GM21390 (cell line): ENCODE measurements at regions not wholly inside any gene's neighbourhood (a gene's known extent, or its start where the extent isn't known, plus 50 kb on each side); places are given as distances from the start of the nearest gene placed in this dataset.
"Not testable (repeated sequence)": the region's sequence is repeated elsewhere in the genome, so short reads cannot be mapped to it uniquely, and the experiment has no call there.

Experiments used
- ATAC-seq: cut with Tn5 transposase; IDR thresholded peaks from one replicate; pipeline ENCODE4 v1.9.1; 2021; ENCODE audit not compliant: unreplicated experiment

GRCh38 chr4:14340321-14340720 lies 662.0 kb upstream of the CPEB2 start:
- no peak for ATAC-seq

DNA sequence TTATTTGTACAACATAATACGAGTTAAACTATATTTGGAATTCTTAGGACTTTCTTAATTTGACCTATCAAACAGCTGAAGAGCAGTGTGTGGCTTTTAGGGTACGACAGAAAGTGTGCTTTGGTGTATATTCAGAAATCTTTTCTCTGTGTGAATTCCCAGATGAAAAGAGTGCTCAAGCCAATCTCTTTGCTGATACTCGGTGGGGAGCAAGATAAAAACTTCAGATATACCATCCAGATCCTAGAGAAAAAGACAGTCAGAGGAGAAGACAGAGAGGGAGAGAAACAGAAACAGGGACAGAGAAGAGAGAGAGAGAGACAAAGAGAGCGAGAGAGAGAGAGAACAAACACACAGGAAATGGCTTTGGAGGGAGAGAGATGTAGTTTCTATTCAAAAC lies 658.3 kb upstream of the CPEB2 start:
- no peak for ATAC-seq

DNA sequence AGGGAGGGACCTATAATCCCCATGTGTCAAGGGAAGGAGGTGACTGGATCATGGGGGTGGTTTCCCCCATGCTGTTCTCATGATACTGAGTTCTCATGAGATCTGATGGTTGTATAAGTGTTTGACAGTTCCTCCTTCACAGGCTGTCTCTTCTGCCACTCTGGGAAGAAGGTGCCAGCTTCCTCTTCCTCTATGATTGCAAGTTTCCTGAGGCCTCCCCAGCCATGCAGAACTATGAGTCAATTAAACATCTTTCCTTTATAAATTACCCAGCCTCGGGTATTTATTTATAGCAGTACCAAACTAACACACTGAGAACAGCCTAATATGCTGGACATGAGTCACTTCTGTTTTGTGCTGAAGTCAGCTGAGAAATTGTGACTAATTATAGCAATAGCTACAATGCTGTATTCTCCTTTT lies 656.9 kb upstream of the CPEB2 start:
- ATAC-seq, result no peak

GRCh38 chr4:14347526-14347925 lies 654.8 kb upstream of the CPEB2 start:
- no peak for ATAC-seq

DNA sequence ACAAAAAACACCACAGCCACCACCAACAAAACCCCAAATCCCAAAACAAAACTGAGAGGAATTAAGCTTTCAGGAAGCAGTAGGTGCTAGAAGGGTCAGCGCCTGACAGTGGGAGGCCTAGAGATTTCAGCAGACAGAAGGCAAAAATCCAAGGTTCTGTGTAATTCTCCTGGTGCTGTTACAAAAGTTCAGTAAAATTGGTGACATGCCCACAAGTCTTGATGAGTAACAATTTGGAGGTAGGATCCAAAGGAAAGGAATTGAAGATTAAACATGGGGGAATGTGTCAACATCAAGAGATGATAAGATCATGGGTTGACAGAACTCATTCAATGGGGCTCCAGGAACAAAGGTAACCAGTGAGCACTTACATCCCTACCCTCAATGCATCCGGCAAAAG lies 653.8 kb upstream of the CPEB2 start:
- no peak for ATAC-seq

GRCh38 chr4:14358544-14359160 lies 643.6 kb upstream of the CPEB2 start:
- ATAC-seq, result not testable (repeated sequence)

- no peak for ATAC-seq
These were observed 642.3 kb upstream of the CPEB2 start for GRCh38 chr4:14359991-14360390.

GRCh38 chr4:14361084-14361483 lies 641.2 kb upstream of the CPEB2 start:
- no peak for ATAC-seq

DNA sequence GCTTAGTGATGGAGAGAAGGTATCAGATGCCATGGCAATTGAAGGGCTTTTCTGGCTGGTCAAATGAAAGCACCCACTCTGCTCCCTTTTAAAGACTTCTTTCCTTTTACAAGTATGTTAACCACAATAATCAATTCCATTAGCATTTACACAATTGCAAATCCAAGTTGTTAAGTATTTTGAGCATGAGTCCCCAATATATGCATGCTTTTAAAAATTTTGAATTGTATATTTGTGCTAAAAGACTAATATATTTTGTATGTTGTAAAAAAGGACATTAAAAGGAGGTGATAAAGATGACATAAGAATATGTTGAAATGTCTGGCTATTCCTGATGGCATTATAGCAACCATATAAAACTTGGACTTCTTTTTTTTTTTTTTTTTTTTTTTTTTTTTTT lies 639.9 kb upstream of the CPEB2 start:
- no peak for ATAC-seq

DNA sequence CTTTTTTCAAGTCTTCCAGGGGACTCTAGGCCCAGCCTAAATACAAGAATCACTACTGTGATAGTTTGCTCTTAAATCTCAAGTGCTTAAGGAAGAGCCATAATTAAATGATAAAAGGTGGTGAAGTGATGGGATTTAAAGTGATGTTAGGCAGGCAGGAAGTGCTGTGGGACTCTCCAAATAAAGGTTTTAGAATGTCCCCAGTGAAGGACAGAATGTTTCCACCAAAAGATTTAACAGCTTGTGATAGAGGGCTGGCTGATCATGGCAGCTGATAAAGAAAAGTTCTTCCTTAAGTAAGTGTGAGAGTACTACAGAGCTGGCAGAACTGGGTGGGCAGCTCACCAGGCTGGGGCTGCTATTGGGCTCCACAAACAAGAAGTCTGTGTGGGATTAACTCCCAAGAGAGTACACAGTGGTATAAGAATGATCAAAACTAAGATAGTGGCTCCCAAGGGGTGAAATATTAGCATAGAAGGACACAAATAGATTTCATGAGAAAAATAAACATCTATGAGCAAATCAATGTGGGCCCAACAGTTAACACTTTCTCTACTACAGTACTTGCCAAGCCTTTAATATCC lies 637.2 kb upstream of the CPEB2 start:
- ATAC-seq, result no peak

- ATAC-seq, result no peak
These were observed 633.9 kb upstream of the CPEB2 start for GRCh38 chr4:14368391-14368790.

DNA sequence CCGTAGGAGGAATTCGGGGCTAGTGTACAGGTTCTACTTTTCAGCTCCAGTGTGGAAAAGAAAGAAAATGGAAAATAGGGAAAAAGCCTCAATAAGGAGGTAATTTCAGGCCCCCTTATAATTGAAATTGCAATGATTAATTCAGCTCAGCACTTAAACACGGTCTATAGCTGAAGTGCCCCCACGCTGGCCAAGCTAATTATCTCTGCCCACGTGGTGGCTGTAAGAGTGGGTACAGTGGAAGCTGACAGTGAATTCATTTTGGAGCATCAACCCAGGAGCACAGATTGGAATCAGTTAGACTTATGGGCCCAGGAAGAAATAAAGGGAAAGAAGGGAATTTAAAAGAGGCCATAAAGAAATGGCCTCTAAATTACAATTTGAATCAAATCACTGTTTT lies 631.1 kb upstream of the CPEB2 start:
- ATAC-seq, result no peak

DNA sequence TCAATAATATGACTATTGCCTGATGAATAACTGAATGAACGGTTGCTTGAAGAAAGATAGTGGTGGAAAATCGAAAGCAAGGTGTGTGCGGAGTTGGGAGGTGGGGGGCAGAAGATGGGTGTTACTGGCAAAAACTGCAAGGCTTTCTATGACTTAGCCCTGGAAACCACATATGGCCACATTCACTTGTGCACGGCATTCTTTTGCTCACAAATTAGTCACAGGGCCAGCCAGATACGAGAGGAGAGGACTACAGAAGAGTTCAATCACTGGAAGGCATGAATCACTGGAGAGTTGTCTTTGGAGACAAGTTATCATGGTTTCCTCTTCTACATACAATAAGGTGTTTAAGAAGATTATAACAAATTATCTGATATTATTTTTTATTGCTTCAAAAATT lies 626.5 kb upstream of the CPEB2 start:
- no peak for ATAC-seq

DNA sequence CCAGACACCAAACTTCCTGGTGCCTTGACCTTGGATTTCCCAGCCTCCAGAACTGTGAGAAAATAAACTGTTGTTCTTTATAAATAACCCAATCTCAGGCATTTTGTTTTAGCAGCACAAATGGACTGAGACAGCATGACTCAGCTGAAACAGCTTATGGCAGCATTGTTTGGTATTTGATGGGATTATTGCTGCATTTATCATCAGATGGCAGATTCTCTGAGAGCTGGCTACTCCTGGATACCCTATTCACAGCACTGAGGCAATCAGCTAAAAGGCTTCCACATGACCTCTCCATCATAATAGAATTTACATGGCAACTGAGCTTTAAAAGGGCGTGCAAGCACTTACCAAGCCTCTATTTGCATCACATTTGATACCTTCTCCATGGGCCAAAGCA lies 623.1 kb upstream of the CPEB2 start:
- no peak for ATAC-seq

DNA sequence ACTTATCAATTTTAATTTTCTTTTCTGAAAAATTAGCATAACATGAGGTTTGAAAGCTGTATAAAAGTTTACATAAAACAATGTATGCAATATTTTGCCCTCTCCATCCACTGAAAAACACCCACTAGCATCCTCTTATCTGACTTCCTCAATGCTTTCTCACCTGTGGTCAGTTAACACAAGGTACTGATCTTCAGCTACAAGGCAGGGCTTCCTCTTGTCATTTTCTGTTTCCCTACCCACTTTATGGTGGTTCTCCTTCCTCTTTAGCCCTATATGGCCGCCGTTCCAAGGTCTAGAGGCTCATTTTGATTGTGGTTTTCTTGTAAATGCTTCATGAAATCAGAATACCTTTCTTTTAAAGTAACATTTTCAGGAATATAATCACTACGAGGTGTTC lies 618.6 kb upstream of the CPEB2 start:
- ATAC-seq, result no peak

- ATAC-seq, result no peak
These were observed 617.5 kb upstream of the CPEB2 start for GRCh38 chr4:14384824-14385223.

DNA sequence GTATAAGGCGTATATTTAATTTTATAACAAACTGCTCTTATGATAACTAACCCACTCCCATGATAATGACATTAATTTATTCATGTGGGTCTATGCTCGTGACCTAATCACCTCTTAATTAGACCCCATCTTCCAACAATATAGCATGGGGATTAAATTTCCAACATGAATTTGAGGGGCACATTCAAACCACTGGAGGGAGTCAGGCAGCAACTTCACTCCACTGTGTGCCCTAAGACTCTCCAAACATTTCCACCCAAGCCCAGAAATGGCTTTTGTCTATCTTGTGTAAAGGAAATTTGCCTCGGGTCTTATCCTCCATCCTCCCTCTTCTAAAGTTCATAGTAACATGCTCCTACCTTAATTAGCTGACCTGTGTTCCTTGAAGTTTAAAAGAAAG lies 616.1 kb upstream of the CPEB2 start:
- ATAC-seq, result no peak

- no peak for ATAC-seq
These were observed 614.6 kb upstream of the CPEB2 start for GRCh38 chr4:14387647-14388046.

- ATAC-seq, result no peak
These were observed 609.9 kb upstream of the CPEB2 start for GRCh38 chr4:14392378-14392777.

DNA sequence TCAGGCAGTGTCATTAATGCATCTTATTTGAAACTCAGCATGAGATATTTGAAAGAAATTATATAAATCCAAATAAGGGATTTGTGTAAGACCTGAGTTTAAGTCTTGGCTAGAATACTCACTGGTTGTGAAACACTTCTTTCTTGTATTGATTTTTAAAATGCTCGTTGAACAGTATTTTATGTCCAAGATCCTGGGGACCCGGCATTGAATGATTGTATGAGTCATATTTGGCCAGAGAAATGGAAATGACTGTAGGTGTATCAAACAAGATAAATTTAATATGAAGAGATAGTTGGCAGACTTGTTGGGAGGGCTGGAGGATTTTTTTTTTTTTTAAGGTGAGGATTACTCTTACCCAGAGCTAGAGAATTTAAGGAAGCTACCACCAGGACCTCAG lies 606.1 kb upstream of the CPEB2 start:
- ATAC-seq, result no peak

DNA sequence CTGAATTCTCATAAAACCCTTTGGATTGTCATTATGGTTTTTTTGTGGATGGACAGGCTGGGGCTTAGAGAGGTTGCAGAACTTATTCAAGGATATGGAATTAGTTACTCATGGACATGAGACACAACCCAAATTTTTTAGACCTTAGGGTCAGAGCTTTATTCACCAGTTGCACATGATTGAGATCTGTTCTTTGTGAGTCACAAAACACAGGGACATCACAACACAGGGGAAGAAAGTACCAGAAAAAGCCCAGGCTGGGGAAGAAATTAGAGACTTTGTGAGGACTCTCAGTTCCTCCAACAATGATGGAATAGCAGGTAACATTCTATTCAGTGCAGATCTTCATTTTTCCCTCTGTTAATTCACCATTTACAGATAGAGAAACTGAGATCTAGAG lies 602.4 kb upstream of the CPEB2 start:
- no peak for ATAC-seq

DNA sequence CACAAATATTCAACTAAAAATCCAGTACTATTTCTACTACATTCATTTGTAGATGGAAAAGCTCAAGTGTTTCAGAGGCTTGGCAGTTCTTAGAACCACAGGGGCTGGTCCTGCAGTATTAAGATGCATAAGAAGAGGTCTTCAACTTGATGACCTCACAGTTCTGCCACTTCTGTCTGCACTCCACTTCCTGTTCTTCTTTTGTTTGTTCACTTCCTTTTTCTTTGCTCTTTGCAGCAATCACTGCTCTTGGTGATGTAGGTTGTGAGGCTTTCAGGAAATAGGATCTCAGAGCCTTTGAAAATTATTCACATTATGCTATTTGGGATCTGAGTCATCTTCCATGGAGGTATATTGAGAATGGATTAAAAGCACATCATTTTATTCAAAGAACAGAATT lies 602.0 kb upstream of the CPEB2 start:
- ATAC-seq, result no peak

- ATAC-seq, result no peak
These were observed 599.1 kb upstream of the CPEB2 start for GRCh38 chr4:14403132-14403531.
